ENCODE measurements at regions not wholly inside any gene's neighbourhood (a gene's known extent, or its start where the extent isn't known, plus 50 kb on each side); places are given as distances from the start of the nearest gene placed in this dataset.

DNA sequence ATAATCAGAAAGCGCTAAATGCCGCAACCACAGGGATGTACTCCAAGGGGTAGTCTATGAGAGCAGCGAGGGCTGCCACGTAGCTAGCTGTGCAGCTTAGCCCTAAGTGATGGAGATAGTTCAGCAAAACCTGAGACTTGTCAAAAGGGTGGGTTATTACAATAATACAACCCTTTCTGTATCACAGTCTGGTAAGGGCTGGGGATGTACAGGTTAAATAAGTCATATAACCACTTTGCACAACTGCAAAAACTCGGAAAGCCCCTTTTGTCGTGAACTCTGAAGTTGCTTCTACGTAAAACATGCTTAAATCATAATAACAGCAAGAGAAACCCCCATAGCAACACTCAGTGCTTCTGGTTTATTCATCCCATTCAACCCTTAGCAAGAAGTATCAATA lies 598.8 kb downstream of the SUCLG1 start:
- TF ChIP-seq, protein P1, sequence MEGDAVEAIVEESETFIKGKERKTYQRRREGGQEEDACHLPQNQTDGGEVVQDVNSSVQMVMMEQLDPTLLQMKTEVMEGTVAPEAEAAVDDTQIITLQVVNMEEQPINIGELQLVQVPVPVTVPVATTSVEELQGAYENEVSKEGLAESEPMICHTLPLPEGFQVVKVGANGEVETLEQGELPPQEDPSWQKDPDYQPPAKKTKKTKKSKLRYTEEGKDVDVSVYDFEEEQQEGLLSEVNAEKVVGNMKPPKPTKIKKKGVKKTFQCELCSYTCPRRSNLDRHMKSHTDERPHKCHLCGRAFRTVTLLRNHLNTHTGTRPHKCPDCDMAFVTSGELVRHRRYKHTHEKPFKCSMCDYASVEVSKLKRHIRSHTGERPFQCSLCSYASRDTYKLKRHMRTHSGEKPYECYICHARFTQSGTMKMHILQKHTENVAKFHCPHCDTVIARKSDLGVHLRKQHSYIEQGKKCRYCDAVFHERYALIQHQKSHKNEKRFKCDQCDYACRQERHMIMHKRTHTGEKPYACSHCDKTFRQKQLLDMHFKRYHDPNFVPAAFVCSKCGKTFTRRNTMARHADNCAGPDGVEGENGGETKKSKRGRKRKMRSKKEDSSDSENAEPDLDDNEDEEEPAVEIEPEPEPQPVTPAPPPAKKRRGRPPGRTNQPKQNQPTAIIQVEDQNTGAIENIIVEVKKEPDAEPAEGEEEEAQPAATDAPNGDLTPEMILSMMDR (IDR thresholded peaks at IDR 0.05), result no peak
- TF ChIP-seq POLR2A (IDR thresholded peaks at IDR 0.05), result no peak

Data from heart left ventricle (tissue), 13 donors.